ENCODE measurements at regions not wholly inside any gene's neighbourhood (a gene's known extent, or its start where the extent isn't known, plus 50 kb on each side); places are given as distances from the start of the nearest gene placed in this dataset.

DNA sequence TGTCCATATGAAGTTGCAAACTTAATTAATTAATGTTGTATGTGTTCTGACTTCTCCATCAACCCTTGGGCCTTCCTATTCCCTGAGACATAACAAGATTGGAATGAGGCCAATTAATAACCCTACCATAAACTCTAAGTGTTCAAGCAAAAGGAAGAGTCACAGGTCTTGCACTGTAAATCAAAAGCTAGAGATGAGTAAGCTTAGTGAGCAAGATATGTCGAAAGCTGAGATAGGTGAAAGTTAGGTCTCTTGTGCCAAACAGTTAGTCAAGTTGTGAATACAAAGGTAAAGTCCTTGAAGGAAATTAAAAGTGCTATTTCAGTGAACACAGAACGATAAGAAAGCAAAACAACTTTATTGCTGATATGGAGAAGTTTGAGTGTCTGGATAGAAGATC, 58.2 kb upstream of the GPRIN3 start:
- no peak for TF ChIP-seq EP300 (IDR thresholded peaks at IDR 0.05; ENCODE audit: borderline replicate concordance)
- TF ChIP-seq, protein P1, sequence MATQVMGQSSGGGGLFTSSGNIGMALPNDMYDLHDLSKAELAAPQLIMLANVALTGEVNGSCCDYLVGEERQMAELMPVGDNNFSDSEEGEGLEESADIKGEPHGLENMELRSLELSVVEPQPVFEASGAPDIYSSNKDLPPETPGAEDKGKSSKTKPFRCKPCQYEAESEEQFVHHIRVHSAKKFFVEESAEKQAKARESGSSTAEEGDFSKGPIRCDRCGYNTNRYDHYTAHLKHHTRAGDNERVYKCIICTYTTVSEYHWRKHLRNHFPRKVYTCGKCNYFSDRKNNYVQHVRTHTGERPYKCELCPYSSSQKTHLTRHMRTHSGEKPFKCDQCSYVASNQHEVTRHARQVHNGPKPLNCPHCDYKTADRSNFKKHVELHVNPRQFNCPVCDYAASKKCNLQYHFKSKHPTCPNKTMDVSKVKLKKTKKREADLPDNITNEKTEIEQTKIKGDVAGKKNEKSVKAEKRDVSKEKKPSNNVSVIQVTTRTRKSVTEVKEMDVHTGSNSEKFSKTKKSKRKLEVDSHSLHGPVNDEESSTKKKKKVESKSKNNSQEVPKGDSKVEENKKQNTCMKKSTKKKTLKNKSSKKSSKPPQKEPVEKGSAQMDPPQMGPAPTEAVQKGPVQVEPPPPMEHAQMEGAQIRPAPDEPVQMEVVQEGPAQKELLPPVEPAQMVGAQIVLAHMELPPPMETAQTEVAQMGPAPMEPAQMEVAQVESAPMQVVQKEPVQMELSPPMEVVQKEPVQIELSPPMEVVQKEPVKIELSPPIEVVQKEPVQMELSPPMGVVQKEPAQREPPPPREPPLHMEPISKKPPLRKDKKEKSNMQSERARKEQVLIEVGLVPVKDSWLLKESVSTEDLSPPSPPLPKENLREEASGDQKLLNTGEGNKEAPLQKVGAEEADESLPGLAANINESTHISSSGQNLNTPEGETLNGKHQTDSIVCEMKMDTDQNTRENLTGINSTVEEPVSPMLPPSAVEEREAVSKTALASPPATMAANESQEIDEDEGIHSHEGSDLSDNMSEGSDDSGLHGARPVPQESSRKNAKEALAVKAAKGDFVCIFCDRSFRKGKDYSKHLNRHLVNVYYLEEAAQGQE (IDR thresholded peaks at IDR 0.05; ENCODE audit: low read depth) = no peak
- TF ChIP-seq EGR1 (IDR thresholded peaks at IDR 0.05) = no peak
- TF ChIP-seq, protein P2, sequence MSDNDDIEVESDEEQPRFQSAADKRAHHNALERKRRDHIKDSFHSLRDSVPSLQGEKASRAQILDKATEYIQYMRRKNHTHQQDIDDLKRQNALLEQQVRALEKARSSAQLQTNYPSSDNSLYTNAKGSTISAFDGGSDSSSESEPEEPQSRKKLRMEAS (IDR thresholded peaks at IDR 0.05) = no peak
